Ishikawa (cell line): ENCODE measurements at regions not wholly inside any gene's neighbourhood (a gene's known extent, or its start where the extent isn't known, plus 50 kb on each side); places are given as distances from the start of the nearest gene placed in this dataset.

Source experiments
- CEBPB ChIP-seq: IDR thresholded peaks from 2 replicates; pipeline ENCODE4 v1.6.1; 2012
- CREB1 ChIP-seq: IDR thresholded peaks from 2 replicates; pipeline ENCODE4 v1.6.1; 2012; ENCODE audit warnings: low read depth
- EGR1 ChIP-seq: IDR thresholded peaks from 2 replicates; pipeline ENCODE4 v1.6.1; 2012
- EP300 ChIP-seq: IDR thresholded peaks from 2 replicates; pipeline ENCODE4 v1.6.1; 2012; ENCODE audit warnings: borderline replicate concordance
- FOXM1 ChIP-seq: IDR thresholded peaks from 2 replicates; pipeline ENCODE4 v1.6.1; 2012; ENCODE audit warnings: low read depth, borderline replicate concordance
- NFIC ChIP-seq: IDR thresholded peaks from 2 replicates; pipeline ENCODE4 v1.6.1; 2012
- RAD21 ChIP-seq: IDR thresholded peaks from 2 replicates; pipeline ENCODE4 v1.6.1; 2012; ENCODE audit warnings: low read depth
- TAF1 ChIP-seq: IDR thresholded peaks from 2 replicates; pipeline ENCODE4 v1.6.1; 2012; ENCODE audit warnings: low read depth, mild to moderate bottlenecking
- TCF12 ChIP-seq: IDR thresholded peaks from 2 replicates; pipeline ENCODE4 v1.6.1; 2012; ENCODE audit warnings: low read depth
- TEAD4 ChIP-seq: IDR thresholded peaks from 2 replicates; pipeline ENCODE4 v1.6.1; 2012
- YY1 ChIP-seq: IDR thresholded peaks from 2 replicates; pipeline ENCODE4 v1.6.1; 2012; ENCODE audit warnings: low read depth
- ZBTB7A ChIP-seq: IDR thresholded peaks from 2 replicates; pipeline ENCODE4 v1.6.1; 2012; ENCODE audit warnings: low read depth
- TF ChIP-seq, protein P1 (sequence below): IDR thresholded peaks from 2 replicates; pipeline ENCODE4 v1.6.1; 2012; ENCODE audit warnings: low read depth, mild to moderate bottlenecking
- TF ChIP-seq, protein P2 (sequence below): IDR thresholded peaks from 2 replicates; pipeline ENCODE4 v1.6.1; 2012
- TF ChIP-seq, protein P3 (sequence below): IDR thresholded peaks from 2 replicates; pipeline ENCODE4 v1.6.1; 2012

DNA sequence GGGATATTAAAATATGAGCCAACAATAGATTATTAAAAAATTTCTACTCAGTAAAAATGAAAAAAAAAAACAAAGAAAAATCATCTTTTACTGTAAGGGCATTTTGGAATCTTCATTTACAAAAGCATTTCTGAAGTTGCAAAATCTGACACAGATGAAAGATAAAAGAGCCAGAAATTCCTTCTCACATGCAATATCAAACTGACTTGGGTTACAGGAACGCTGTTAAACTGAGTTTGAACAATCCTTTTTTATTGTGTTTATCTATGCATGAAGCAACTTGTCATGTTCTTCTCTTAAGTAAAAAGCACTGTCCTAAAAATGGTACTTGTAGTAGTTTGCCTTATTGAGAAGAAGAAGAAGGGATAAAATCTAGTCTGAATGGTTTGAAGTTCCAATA lies 468.5 kb upstream of the KCNMB2 start:
- TF ChIP-seq, protein P1, sequence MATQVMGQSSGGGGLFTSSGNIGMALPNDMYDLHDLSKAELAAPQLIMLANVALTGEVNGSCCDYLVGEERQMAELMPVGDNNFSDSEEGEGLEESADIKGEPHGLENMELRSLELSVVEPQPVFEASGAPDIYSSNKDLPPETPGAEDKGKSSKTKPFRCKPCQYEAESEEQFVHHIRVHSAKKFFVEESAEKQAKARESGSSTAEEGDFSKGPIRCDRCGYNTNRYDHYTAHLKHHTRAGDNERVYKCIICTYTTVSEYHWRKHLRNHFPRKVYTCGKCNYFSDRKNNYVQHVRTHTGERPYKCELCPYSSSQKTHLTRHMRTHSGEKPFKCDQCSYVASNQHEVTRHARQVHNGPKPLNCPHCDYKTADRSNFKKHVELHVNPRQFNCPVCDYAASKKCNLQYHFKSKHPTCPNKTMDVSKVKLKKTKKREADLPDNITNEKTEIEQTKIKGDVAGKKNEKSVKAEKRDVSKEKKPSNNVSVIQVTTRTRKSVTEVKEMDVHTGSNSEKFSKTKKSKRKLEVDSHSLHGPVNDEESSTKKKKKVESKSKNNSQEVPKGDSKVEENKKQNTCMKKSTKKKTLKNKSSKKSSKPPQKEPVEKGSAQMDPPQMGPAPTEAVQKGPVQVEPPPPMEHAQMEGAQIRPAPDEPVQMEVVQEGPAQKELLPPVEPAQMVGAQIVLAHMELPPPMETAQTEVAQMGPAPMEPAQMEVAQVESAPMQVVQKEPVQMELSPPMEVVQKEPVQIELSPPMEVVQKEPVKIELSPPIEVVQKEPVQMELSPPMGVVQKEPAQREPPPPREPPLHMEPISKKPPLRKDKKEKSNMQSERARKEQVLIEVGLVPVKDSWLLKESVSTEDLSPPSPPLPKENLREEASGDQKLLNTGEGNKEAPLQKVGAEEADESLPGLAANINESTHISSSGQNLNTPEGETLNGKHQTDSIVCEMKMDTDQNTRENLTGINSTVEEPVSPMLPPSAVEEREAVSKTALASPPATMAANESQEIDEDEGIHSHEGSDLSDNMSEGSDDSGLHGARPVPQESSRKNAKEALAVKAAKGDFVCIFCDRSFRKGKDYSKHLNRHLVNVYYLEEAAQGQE: no peak
- TF ChIP-seq TEAD4: no peak
- no peak for TF ChIP-seq ZBTB7A
- TF ChIP-seq EGR1: no peak
- TF ChIP-seq EP300: no peak
- TF ChIP-seq CREB1: no peak
- no peak for TF ChIP-seq NFIC
- TF ChIP-seq TAF1: no peak

DNA sequence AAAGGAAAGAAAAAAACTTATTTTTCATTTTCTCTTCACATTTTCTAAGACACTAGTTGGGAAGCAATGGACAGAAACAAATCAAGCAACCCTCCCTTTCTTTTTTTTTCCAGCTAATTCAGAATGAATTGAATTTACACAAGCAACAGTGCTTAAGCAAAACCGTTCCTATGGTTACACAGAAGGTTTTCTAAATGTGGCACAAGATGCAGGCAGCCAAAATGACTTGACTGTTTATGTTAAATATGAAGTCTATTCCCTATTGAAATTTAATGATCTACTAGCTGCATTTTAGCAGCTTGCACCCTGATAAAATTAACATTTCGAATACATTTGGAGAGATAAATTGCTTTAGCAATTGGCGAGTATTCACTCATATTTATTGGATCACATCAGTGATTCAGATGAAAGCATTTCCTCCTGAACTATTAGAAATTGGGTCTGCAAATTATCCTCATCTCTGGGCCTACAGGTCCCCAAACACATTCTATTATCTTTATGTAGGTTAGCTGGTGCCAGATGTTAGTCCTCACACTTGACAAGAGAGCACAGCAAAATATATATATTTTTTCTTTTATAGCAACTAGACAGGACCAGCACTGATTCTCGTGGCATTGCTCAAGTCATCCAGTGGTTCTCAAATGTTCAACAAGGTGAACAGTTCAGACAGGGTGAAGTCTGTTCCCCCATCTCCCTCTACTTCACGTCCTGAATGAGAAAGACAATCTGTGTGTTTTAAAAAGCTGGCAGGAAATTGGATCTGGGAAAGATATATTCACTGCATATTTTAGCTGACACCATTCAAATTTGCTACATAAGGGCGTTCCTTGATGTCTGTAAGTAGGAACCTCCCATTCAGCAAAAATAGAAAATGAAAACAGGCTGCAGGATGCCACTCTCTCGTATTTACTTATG lies 463.6 kb upstream of the KCNMB2 start:
- TF ChIP-seq RAD21: no peak
- TF ChIP-seq, protein P2, sequence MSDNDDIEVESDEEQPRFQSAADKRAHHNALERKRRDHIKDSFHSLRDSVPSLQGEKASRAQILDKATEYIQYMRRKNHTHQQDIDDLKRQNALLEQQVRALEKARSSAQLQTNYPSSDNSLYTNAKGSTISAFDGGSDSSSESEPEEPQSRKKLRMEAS: no peak

DNA sequence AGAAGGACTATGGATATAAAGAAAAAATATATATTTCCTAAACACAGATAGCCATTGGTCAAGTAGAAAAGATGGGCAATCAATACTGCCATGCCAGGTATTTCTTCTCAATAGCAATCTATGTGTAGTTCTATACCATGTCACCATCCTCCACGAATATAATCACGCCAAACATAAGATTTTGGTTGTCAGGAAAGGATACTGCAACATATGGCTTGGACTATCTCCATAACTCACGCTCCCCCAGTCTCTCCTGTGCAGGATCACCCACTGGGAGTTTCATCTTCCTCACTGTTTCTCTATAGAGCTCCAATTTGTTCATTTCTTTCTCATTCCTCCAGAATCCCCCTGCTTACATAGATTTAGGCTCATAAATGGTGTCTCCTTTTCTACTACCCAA lies 462.9 kb upstream of the KCNMB2 start:
- no peak for TF ChIP-seq EGR1
- TF ChIP-seq TCF12: no peak
- no peak for TF ChIP-seq CEBPB
- TF ChIP-seq, protein P3, sequence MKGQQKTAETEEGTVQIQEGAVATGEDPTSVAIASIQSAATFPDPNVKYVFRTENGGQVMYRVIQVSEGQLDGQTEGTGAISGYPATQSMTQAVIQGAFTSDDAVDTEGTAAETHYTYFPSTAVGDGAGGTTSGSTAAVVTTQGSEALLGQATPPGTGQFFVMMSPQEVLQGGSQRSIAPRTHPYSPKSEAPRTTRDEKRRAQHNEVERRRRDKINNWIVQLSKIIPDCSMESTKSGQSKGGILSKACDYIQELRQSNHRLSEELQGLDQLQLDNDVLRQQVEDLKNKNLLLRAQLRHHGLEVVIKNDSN: no peak
- TF ChIP-seq RAD21: no peak
- TF ChIP-seq, protein P2: no peak
- no peak for TF ChIP-seq NFIC
- TF ChIP-seq ZBTB7A: no peak
- no peak for TF ChIP-seq EP300
- no peak for TF ChIP-seq TEAD4
- TF ChIP-seq CREB1: no peak
- TF ChIP-seq TAF1: no peak
- no peak for TF ChIP-seq YY1
- TF ChIP-seq, protein P1: no peak
- TF ChIP-seq FOXM1: no peak

DNA sequence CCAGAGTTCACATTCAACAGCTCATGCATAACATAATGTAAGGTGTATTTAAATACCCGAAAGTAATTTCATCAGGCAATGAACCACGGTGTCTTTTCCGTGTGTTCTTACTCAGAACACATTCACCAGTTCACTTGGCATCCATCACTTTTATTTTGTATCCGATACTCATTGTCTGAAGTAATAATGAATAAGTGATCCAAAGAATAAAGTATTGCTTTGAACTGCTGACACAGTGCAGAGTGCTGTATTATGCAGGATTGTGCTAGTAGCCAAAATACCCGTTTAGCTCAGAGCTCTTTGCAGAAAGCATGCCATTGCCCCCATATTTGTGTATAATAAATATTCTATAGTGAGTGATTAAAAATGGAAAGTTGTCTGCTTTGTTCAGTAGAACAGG lies 460.9 kb upstream of the KCNMB2 start:
- TF ChIP-seq EP300 (no peak), TAF1 (no peak), CREB1 (no peak), TCF12 (no peak), NFIC (no peak), EGR1 (no peak), RAD21 (no peak), TEAD4 (no peak), FOXM1 (no peak), ZBTB7A (no peak), CEBPB (no peak), YY1 (no peak)
- TF ChIP-seq, protein P2: no peak
- TF ChIP-seq, protein P3: no peak
- TF ChIP-seq, protein P1: no peak
